HUDEP-2 (cell line): ENCODE measurements at regions not wholly inside any gene's neighbourhood (a gene's known extent, or its start where the extent isn't known, plus 50 kb on each side); places are given as distances from the start of the nearest gene placed in this dataset.
"Not testable (repeated sequence)": the region's sequence is repeated elsewhere in the genome, so short reads cannot be mapped to it uniquely, and the experiment has no call there.

Source experiments
- DNase-seq, 76 experiments: peaks; one replicate each; lab custom pipeline; 2025; ENCODE audit not compliant: unreplicated experiment in 76 of 76; lab: John Stamatoyannopoulos, UW

GRCh38 chr9:134571946-134572917, 69.4 kb upstream of the COL5A1 start:
- DNase-seq: no peak

GRCh38 chr9:134574686-134575085, 66.9 kb upstream of the COL5A1 start:
- not testable (repeated sequence) for DNase-seq

GRCh38 chr9:134575103-134575900, 66.3 kb upstream of the COL5A1 start:
- no peak for DNase-seq

- DNase-seq: no peak
Observed at GRCh38 chr9:134575901-134576176, 65.8 kb upstream of the COL5A1 start.

- no peak for DNase-seq
Observed at GRCh38 chr9:134585021-134585561, 56.5 kb upstream of the COL5A1 start.

- no peak for DNase-seq
Observed at GRCh38 chr9:134585746-134586706, 55.6 kb upstream of the COL5A1 start.

GRCh38 chr9:134589748-134590147, 51.9 kb upstream of the COL5A1 start:
- no peak for DNase-seq

- DNase-seq: no peak
Observed at GRCh38 chr9:134590240-134591081, 51.1 kb upstream of the COL5A1 start.

- no peak for DNase-seq
Observed at GRCh38 chr9:134591082-134591571, 50.5 kb upstream of the COL5A1 start.

- no peak for DNase-seq
Observed at GRCh38 chr9:134591573-134591981, 50.0 kb upstream of the COL5A1 start.
